ENCODE measurements at regions not wholly inside any gene's neighbourhood (a gene's known extent, or its start where the extent isn't known, plus 50 kb on each side); places are given as distances from the start of the nearest gene placed in this dataset.
"Not testable (repeated sequence)": the region's sequence is repeated elsewhere in the genome, so short reads cannot be mapped to it uniquely, and the experiment has no call there.

DNA sequence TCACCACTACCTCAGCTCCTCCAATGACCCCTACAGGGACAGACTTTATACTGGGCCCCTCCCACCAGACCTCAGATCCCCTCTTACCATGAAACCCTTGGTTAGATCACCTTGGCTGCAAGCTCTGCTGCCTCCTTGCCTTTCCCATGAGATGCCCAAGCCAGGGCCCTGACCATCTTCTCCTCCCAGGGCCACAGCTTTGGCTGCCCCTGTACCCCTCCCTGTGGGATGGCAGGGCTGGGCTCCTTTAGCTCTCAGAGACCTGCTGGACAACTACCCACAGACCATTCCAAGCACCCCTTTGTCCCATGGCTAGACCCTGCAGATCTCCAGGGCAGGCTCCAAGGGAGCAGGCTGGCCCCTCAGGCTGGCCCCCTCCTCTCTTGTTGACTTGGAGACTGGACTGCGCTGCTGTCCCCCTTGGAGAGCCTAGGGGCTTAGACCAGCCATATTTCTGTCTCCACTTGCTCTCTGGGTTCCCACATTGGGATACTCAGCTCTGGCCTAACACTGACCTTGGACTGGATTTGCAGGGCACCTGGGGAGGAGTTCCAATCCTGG, 1692.7 kb downstream of the TP53TG3F start:
- Histone ChIP-seq H3K27ac (no peak overlapping the region), H3K4me3 (no peak overlapping the region), H3K36me3 (ENCODE audit: insufficient read depth, low read length) (no peaks in the 10 kb centered on the region), H3K9me3 (ENCODE audit: low read depth, low read length) (no peaks in the 10 kb centered on the region), H3K9ac (ENCODE audit: insufficient read length) (no peak overlapping the region)
- no peak for TF ChIP-seq EZH2 (IDR thresholded peaks at IDR 0.05)
- TF ChIP-seq FOXP2 (optimal IDR thresholded peaks at IDR 0.05; ENCODE audit: control extremely low read depth, extremely low read length, insufficient read depth): no peak
- no peak for TF ChIP-seq POLR2AphosphoS5 (IDR thresholded peaks at IDR 0.05; ENCODE audit: borderline replicate concordance, low read depth, low read length)
- DNase-seq (ENCODE audit: low read depth, low spot score): no peak

DNA sequence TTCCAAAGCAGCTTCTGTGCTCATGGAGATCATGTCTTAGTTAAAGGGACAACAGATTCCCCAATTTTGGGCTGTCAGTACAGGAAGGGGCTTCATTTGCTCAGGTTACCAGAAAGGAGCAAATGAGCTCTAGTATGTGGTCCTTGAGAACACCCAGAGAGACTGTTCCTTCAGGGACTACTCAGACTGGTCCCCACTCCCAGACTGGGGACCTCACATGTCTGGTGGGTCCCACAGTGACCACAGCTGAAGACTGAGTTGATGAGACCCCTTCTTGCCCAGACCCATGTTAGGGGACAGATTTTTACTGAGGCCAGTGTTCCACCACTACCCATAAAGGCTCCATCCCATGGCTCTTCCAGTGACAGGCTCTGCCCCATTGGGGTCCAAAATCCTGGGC, 1695.2 kb downstream of the TP53TG3F start:
- DNase-seq (ENCODE audit: low read depth, low spot score): no peak
- Histone ChIP-seq H3K9ac (ENCODE audit: insufficient read length) (no peak overlapping the region), H3K4me3 (no peak overlapping the region), H3K27ac (no peak overlapping the region), H3K9me3 (ENCODE audit: low read depth, low read length) (no peaks in the 10 kb centered on the region), H3K36me3 (ENCODE audit: insufficient read depth, low read length) (no peaks in the 10 kb centered on the region)
- TF ChIP-seq POLR2AphosphoS5 (IDR thresholded peaks at IDR 0.05; ENCODE audit: borderline replicate concordance, low read depth, low read length) (no peak), EZH2 (IDR thresholded peaks at IDR 0.05) (no peak), FOXP2 (optimal IDR thresholded peaks at IDR 0.05; ENCODE audit: control extremely low read depth, extremely low read length, insufficient read depth) (no peak)

DNA sequence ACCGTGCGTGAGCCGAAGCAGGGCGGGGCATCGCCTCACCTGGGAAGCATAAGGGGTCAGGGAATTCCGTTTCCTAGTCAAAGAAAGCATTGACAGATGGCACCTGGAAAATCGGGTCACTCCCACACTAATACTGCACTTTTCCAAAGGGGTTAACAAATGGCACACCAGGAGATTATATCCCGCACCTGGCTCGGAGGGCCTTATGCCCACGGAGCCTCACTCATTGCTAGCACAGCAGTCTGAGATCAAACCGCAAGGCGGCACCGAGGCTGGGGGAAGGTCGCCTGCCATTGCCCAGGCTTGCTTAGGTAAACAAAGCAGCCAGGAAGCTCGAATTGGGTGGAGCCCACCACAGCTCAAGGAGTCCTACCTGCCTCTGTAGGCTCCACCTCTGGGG, 1698.1 kb downstream of the TP53TG3F start:
- not testable (repeated sequence) for H3K4me3 ChIP-seq; H3K27ac ChIP-seq; DNase-seq (ENCODE audit: low read depth, low spot score); H3K9ac ChIP-seq (ENCODE audit: insufficient read length); H3K36me3 ChIP-seq (ENCODE audit: insufficient read depth, low read length); H3K9me3 ChIP-seq (ENCODE audit: low read depth, low read length)

DNA sequence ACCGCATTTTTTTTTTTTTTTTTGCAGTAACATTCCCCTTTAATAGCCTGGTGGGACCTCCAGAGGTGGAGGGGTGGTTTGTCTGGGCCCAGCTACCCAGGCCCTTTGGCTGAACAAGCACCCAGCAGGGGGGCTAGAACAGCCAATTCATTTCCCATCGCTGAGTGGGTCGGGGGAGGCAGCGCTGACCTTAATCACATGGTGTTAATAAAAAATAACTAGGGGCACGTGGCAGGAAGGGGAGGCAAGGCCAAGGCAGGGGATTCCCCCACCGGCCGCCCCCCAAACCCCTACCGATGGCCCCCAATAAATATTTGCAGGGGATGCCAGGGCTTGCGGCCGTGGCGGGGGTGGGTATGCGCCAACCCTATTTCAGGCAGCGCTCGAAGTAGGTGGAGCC, 1709.9 kb downstream of the TP53TG3F start:
- H3K9ac ChIP-seq (ENCODE audit: insufficient read length): not testable (repeated sequence)

DNA sequence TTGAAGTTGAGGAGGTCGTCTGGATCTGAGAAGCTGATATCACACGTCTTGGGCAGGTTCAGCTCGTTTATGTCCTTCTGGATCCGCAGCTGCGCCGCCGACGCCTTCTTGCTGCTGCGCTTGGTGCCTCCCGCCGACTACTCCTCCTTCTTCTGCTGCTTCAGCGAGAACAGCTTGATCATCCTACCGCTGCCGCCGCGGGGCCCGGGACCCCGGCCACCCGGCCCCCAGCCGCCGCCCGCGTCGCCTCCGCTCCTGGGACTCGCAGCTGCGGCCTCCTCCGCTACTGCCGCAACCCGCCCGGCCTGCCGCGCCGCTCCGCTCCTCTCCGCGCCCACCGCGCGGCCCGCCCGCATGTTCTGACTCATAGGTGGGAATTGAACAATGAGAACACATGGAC, 1710.6 kb downstream of the TP53TG3F start:
- not testable (repeated sequence) for H3K4me3 ChIP-seq; DNase-seq (ENCODE audit: low read depth, low spot score); H3K9me3 ChIP-seq (ENCODE audit: low read depth, low read length); H3K9ac ChIP-seq (ENCODE audit: insufficient read length); H3K36me3 ChIP-seq (ENCODE audit: insufficient read depth, low read length); H3K27ac ChIP-seq

More for the DNA sequence above, 1709.9 kb downstream of the TP53TG3F start:
- not testable (repeated sequence) for H3K9me3 ChIP-seq (ENCODE audit: low read depth, low read length); H3K27ac ChIP-seq; DNase-seq (ENCODE audit: low read depth, low spot score); H3K36me3 ChIP-seq (ENCODE audit: insufficient read depth, low read length); H3K4me3 ChIP-seq

DNA sequence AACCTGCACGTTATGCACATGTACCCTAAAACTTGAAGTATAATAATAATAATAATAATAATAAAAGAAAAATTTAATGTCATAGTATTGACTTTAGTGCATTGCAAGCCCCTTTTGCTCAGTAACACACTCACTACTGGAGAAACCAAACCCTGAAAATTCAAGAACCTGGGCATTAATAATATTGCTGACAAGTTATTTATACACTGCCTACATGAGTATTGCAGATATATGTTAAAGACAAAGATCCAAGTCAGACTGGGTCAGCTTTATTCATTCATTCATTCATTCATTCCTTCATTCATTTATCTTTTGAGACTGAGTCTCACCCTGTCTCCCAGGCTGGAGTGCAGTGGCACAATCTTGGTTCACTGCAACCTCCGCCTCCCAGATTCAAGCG, 1711.2 kb downstream of the TP53TG3F start:
- Histone ChIP-seq H3K36me3 (ENCODE audit: insufficient read depth, low read length) (no peaks in the 10 kb centered on the region), H3K4me3 (no peak overlapping the region), H3K9me3 (ENCODE audit: low read depth, low read length) (no peaks in the 10 kb centered on the region), H3K27ac (no peak overlapping the region), H3K9ac (ENCODE audit: insufficient read length) (no peak overlapping the region)
- TF ChIP-seq FOXP2 (optimal IDR thresholded peaks at IDR 0.05; ENCODE audit: control extremely low read depth, extremely low read length, insufficient read depth): no peak
- no peak for TF ChIP-seq POLR2AphosphoS5 (IDR thresholded peaks at IDR 0.05; ENCODE audit: borderline replicate concordance, low read depth, low read length)
- TF ChIP-seq EZH2 (IDR thresholded peaks at IDR 0.05): no peak
- DNase-seq (ENCODE audit: low read depth, low spot score): no peak

DNA sequence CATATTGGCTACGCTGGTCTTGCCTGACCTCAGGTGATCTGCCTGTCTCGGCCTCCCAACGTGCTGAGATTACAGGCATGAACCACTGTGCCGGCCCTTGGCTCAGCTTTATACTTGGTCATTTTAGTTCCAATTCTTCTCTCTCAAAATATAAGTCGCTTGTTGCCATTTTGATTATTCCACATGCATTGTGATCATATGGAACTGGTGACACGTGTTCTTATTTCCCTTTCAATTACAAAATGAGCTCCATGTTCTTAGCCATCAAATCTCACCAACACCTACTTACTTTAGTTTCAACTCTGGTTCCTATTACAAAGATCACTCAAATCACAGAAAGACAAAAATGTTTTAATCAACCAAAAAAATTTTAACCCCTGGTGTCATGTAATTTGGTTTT, 1711.7 kb downstream of the TP53TG3F start:
- no peak overlapping the region for H3K27ac ChIP-seq
- no peak overlapping the region for H3K9ac ChIP-seq (ENCODE audit: insufficient read length)
- TF ChIP-seq EZH2 (IDR thresholded peaks at IDR 0.05) (no peak), FOXP2 (optimal IDR thresholded peaks at IDR 0.05; ENCODE audit: control extremely low read depth, extremely low read length, insufficient read depth) (no peak)
- no peak for DNase-seq (ENCODE audit: low read depth, low spot score)
- H3K4me3 ChIP-seq: no peak overlapping the region
- H3K9me3 ChIP-seq (ENCODE audit: low read depth, low read length): no peaks in the 10 kb centered on the region
- no peaks in the 10 kb centered on the region for H3K36me3 ChIP-seq (ENCODE audit: insufficient read depth, low read length)

DNA sequence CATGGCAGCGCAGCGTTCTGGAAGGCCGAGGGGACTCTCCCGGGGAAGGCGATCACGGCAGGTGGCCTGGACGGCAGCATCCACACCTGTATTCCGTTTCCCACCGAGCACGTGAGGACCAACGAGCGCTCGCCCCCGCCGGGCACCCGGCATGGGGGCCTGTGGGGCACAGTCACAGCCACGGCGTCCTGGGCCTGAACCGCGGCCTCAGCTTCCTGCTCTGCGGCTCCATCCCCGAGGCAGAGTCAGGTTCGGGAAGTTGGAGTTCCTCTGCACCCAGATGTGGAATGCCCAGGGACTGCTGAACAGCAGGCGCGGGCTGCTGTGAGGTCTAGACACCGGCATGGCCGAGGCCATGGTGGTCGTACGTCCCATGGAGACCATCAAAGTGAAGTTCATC, 1713.9 kb downstream of the TP53TG3F start:
- H3K9me3 ChIP-seq (ENCODE audit: low read depth, low read length): no peaks in the 10 kb centered on the region
- H3K9ac ChIP-seq (ENCODE audit: insufficient read length): no peak overlapping the region
- H3K36me3 ChIP-seq (ENCODE audit: insufficient read depth, low read length): no peaks in the 10 kb centered on the region
- H3K4me3 ChIP-seq: no peak overlapping the region
- H3K27ac ChIP-seq: no peak overlapping the region
- no peak for TF ChIP-seq POLR2AphosphoS5 (IDR thresholded peaks at IDR 0.05; ENCODE audit: borderline replicate concordance, low read depth, low read length)
- TF ChIP-seq FOXP2 (optimal IDR thresholded peaks at IDR 0.05; ENCODE audit: control extremely low read depth, extremely low read length, insufficient read depth): no peak
- TF ChIP-seq EZH2 (IDR thresholded peaks at IDR 0.05): no peak
- DNase-seq (ENCODE audit: low read depth, low spot score): no peak

DNA sequence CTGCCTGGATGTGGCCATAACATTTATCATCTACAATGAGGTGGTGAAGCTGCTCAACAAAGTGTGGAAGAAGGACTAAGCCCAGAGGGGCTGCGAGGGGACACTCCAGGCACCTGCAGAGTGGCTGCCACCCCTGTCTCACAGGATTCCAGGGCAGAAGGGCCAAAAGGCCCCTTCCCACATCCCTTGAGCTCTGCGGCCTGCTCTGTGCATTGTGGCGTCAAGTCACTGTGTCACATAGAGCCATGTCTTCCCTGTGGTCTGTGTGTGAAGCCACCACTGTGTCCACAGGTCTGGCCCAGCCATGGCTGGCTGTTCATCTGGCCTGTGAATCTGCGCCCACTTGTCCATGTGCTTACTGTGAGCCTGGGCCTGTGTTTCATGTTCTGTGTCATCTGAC, 1714.6 kb downstream of the TP53TG3F start:
- no peaks in the 10 kb centered on the region for H3K36me3 ChIP-seq (ENCODE audit: insufficient read depth, low read length)
- H3K27ac ChIP-seq: no peak overlapping the region
- H3K9ac ChIP-seq (ENCODE audit: insufficient read length): no peak overlapping the region
- DNase-seq (ENCODE audit: low read depth, low spot score): no peak
- H3K4me3 ChIP-seq: no peak overlapping the region
- H3K9me3 ChIP-seq (ENCODE audit: low read depth, low read length): no peaks in the 10 kb centered on the region
- TF ChIP-seq EZH2 (IDR thresholded peaks at IDR 0.05) (no peak), POLR2AphosphoS5 (IDR thresholded peaks at IDR 0.05; ENCODE audit: borderline replicate concordance, low read depth, low read length) (no peak), FOXP2 (optimal IDR thresholded peaks at IDR 0.05; ENCODE audit: control extremely low read depth, extremely low read length, insufficient read depth) (no peak)

DNA sequence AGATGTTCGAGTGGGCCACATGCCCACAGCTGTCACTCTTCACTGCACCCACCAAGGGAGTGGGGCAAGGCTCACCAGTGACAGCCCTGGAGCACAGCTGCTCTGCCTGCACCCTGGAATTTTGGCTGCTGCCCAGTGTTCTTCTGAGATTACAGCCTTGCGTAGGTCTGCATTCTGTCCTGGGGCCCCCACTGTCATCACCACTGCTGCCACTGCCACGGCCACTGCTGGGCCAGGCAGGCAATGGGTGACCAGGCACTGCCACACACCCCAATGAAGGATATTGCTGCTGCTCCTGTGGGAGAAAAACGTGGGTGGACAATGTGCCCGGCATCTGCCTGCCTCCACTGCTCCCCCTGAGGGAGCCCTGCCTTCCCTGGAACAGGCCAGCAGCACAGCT, 1717.0 kb downstream of the TP53TG3F start:
- Histone ChIP-seq H3K9ac (ENCODE audit: insufficient read length) (no peak overlapping the region), H3K4me3 (no peak overlapping the region), H3K27ac (no peak overlapping the region), H3K36me3 (ENCODE audit: insufficient read depth, low read length) (no peaks in the 10 kb centered on the region), H3K9me3 (ENCODE audit: low read depth, low read length) (no peaks in the 10 kb centered on the region)
- TF ChIP-seq POLR2AphosphoS5 (IDR thresholded peaks at IDR 0.05; ENCODE audit: borderline replicate concordance, low read depth, low read length) (no peak), FOXP2 (optimal IDR thresholded peaks at IDR 0.05; ENCODE audit: control extremely low read depth, extremely low read length, insufficient read depth) (no peak)
- no peak for DNase-seq (ENCODE audit: low read depth, low spot score)
